HepG2 (cell line): ENCODE measurements at regions not wholly inside any gene's neighbourhood (a gene's known extent, or its start where the extent isn't known, plus 50 kb on each side); places are given as distances from the start of the nearest gene placed in this dataset.

Experiments used
- ARID2 ChIP-seq: sonication (generic); formaldehyde crosslinking; IDR thresholded peaks from 2 replicates; pipeline ENCODE4 v1.8.1; 2022; ENCODE audit warnings: mild to moderate bottlenecking, missing genetic modification reagents, borderline replicate concordance
- CBX2 ChIP-seq, 2 experiments: fragments of 200-600 bp in 1 of 2; sonication (generic); formaldehyde crosslinking in 1 of 2; IDR thresholded peaks; 2 replicates each; pipeline versions ENCODE4 v1.7.0 to v1.8.1; 2018 to 2022; ENCODE audit warnings: low read depth in 2 of 2, low read length in 1 of 2, mild to moderate bottlenecking in 1 of 2, missing genetic modification reagents in 1 of 2
- EP300 ChIP-seq, 3 experiments: sonication (generic) in 1 of 3; formaldehyde crosslinking in 1 of 3; IDR thresholded peaks; 2 replicates each; pipeline versions ENCODE4 v1.5.1 to v1.6.1; 2011 to 2020; ENCODE audit warnings: low read depth in 2 of 3, low read length in 2 of 3, borderline replicate concordance in 1 of 3, improper control_type of control experiment in 1 of 3, mild to moderate bottlenecking in 1 of 3, missing genetic modification reagents in 1 of 3, moderate library complexity in 1 of 3
- EZH2 ChIP-seq: conservative IDR thresholded peaks from 2 replicates; pipeline ENCODE4 v1.6.1; 2012; ENCODE audit warnings: mild to moderate bottlenecking, low read depth, low read length, moderate library complexity
- MTA3 ChIP-seq: sonication (generic); formaldehyde crosslinking; IDR thresholded peaks from 2 replicates; pipeline ENCODE4 v1.4.0; 2020; ENCODE audit warnings: missing genetic modification reagents
- POLR2A ChIP-seq, 2 experiments: IDR thresholded peaks; 2 replicates each; pipeline ENCODE4 v1.6.1; 2011; ENCODE audit warnings: low read depth in 2 of 2, low read length in 2 of 2, mild to moderate bottlenecking in 1 of 2, moderate library complexity in 1 of 2; ENCODE audit not compliant: insufficient read depth in 1 of 2
- POLR2AphosphoS5 ChIP-seq: IDR thresholded peaks from 2 replicates; pipeline ENCODE4 v1.6.1; 2012; ENCODE audit warnings: low read depth, low read length
- RAD21 ChIP-seq: fragments of 450-650 bp; formaldehyde crosslinking; IDR thresholded peaks from 2 replicates; pipeline ENCODE4 v1.5.0; 2020; ENCODE audit warnings: mild to moderate bottlenecking
- ZNF143 ChIP-seq: sonication (generic); formaldehyde crosslinking; IDR thresholded peaks from 2 replicates; pipeline ENCODE4 v1.4.0; 2020; ENCODE audit warnings: missing genetic modification reagents
- ZNF24 ChIP-seq: fragments of 450-650 bp; IDR thresholded peaks from 2 replicates; pipeline ENCODE4 v1.6.1; 2017; ENCODE audit warnings: antibody characterized with exemption, mild to moderate bottlenecking
- TF ChIP-seq, protein P1 (sequence below): sonication (generic); formaldehyde crosslinking; conservative IDR thresholded peaks from 2 replicates; pipeline ENCODE4 v1.4.0; 2020; ENCODE audit warnings: missing genetic modification reagents
- TF ChIP-seq, protein P2 (sequence below): sonication (generic); formaldehyde crosslinking; IDR thresholded peaks from 2 replicates; pipeline ENCODE4 v1.5.0; 2020; ENCODE audit warnings: mild to moderate bottlenecking, missing genetic modification reagents, moderate library complexity
- TF ChIP-seq, protein P3 (sequence below): sonication (generic); formaldehyde crosslinking; IDR thresholded peaks from 2 replicates; pipeline ENCODE4 v1.4.0; 2020; ENCODE audit warnings: missing genetic modification reagents
- TF ChIP-seq, protein P4 (sequence below): sonication (generic); formaldehyde crosslinking; IDR thresholded peaks from one replicate; pipeline ENCODE4 v1.5.1; 2020; ENCODE audit warnings: mild to moderate bottlenecking, missing genetic modification reagents; ENCODE audit errors: not compliant biosample characterization

DNA sequence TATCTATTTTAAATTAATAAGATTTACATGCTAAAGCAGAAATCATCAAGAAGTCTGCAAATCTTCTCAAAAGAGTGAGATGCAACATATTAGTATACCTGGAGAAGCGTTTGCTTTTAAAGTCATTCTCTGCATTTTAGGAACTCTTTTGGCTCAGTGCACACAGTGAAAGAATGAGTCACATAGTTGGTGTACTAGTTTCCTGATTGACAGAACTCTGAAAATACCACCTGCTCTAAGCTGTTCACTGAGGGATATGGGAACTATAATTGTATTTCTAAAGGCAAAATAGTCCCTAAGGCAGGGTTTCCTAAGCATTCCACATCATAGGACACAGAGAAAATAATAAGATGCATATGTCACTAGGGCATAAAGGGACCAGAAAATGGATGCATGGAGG is 838.5 kb downstream of the DIPK2A start:
- TF ChIP-seq ZNF143, result no peak
- TF ChIP-seq ARID2, result no peak
- TF ChIP-seq MTA3 (CRISPR knock-in tag), result no peak
- no peak for TF ChIP-seq RAD21 (CRISPR knock-in tag)
- TF ChIP-seq, protein P1, sequence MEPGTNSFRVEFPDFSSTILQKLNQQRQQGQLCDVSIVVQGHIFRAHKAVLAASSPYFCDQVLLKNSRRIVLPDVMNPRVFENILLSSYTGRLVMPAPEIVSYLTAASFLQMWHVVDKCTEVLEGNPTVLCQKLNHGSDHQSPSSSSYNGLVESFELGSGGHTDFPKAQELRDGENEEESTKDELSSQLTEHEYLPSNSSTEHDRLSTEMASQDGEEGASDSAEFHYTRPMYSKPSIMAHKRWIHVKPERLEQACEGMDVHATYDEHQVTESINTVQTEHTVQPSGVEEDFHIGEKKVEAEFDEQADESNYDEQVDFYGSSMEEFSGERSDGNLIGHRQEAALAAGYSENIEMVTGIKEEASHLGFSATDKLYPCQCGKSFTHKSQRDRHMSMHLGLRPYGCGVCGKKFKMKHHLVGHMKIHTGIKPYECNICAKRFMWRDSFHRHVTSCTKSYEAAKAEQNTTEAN (CRISPR knock-in tag), result no peak
- no peak for TF ChIP-seq POLR2A (IDR thresholded peaks at IDR 0.05; ENCODE audit: insufficient read depth in 1 of 2, low read depth in 2 of 2, low read length in 2 of 2)
- TF ChIP-seq, protein P2, sequence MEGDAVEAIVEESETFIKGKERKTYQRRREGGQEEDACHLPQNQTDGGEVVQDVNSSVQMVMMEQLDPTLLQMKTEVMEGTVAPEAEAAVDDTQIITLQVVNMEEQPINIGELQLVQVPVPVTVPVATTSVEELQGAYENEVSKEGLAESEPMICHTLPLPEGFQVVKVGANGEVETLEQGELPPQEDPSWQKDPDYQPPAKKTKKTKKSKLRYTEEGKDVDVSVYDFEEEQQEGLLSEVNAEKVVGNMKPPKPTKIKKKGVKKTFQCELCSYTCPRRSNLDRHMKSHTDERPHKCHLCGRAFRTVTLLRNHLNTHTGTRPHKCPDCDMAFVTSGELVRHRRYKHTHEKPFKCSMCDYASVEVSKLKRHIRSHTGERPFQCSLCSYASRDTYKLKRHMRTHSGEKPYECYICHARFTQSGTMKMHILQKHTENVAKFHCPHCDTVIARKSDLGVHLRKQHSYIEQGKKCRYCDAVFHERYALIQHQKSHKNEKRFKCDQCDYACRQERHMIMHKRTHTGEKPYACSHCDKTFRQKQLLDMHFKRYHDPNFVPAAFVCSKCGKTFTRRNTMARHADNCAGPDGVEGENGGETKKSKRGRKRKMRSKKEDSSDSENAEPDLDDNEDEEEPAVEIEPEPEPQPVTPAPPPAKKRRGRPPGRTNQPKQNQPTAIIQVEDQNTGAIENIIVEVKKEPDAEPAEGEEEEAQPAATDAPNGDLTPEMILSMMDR (CRISPR knock-in tag), result no peak
- TF ChIP-seq, protein P3, sequence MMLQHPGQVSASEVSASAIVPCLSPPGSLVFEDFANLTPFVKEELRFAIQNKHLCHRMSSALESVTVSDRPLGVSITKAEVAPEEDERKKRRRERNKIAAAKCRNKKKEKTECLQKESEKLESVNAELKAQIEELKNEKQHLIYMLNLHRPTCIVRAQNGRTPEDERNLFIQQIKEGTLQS, result no peak
- TF ChIP-seq POLR2AphosphoS5, result no peak
- TF ChIP-seq EP300 (IDR thresholded peaks at IDR 0.05; ENCODE audit: low read depth in 2 of 2, low read length in 2 of 2), result no peak
- no peak for TF ChIP-seq EP300 (CRISPR knock-in tag; IDR thresholded peaks at IDR 0.05; ENCODE audit: borderline replicate concordance)
- no peak for TF ChIP-seq CBX2 (IDR thresholded peaks at IDR 0.05; ENCODE audit: low read depth, low read length)
- TF ChIP-seq CBX2 (CRISPR knock-in tag; IDR thresholded peaks at IDR 0.05; ENCODE audit: low read depth), result no peak
- TF ChIP-seq ZNF24, result no peak
- TF ChIP-seq, protein P4, sequence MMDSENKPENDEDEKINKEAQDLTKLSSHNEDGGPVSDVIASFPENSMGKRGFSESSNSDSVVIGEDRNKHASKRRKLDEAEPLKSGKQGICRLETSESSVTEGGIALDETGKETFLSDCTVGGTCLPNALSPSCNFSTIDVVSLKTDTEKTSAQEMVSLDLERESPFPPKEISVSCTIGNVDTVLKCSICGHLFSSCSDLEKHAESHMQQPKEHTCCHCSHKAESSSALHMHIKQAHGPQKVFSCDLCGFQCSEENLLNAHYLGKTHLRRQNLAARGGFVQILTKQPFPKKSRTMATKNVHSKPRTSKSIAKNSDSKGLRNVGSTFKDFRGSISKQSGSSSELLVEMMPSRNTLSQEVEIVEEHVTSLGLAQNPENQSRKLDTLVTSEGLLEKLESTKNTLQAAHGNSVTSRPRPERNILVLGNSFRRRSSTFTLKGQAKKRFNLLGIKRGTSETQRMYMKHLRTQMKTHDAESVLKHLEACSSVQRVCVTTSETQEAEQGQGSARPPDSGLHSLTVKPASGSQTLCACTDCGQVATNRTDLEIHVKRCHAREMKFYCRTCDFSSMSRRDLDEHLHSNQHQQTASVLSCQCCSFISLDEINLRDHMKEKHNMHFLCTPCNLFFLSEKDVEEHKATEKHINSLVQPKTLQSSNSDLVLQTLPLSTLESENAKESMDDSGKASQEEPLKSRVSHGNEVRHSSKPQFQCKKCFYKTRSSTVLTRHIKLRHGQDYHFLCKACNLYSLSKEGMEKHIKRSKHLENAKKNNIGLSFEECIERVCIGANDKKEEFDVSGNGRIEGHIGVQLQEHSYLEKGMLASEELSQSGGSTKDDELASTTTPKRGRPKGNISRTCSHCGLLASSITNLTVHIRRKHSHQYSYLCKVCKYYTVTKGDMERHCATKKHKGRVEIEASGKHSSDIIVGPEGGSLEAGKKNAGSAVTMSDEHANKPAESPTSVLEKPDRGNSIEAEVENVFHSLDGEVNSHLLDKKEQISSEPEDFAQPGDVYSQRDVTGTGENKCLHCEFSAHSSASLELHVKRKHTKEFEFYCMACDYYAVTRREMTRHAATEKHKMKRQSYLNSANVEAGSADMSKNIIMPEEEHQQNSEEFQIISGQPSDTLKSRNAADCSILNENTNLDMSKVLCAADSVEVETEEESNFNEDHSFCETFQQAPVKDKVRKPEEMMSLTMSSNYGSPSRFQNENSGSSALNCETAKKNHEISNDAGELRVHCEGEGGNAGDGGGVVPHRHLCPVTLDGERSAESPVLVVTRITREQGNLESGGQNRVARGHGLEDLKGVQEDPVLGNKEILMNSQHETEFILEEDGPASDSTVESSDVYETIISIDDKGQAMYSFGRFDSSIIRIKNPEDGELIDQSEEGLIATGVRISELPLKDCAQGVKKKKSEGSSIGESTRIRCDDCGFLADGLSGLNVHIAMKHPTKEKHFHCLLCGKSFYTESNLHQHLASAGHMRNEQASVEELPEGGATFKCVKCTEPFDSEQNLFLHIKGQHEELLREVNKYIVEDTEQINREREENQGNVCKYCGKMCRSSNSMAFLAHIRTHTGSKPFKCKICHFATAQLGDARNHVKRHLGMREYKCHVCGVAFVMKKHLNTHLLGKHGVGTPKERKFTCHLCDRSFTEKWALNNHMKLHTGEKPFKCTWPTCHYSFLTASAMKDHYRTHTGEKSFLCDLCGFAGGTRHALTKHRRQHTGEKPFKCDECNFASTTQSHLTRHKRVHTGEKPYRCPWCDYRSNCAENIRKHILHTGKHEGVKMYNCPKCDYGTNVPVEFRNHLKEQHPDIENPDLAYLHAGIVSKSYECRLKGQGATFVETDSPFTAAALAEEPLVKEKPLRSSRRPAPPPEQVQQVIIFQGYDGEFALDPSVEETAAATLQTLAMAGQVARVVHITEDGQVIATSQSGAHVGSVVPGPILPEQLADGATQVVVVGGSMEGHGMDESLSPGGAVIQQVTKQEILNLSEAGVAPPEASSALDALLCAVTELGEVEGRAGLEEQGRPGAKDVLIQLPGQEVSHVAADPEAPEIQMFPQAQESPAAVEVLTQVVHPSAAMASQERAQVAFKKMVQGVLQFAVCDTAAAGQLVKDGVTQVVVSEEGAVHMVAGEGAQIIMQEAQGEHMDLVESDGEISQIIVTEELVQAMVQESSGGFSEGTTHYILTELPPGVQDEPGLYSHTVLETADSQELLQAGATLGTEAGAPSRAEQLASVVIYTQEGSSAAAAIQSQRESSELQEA, result no peak
- no peak for TF ChIP-seq EZH2
